ENCODE measurements at regions not wholly inside any gene's neighbourhood (a gene's known extent, or its start where the extent isn't known, plus 50 kb on each side); places are given as distances from the start of the nearest gene placed in this dataset.
"Not testable (repeated sequence)": the region's sequence is repeated elsewhere in the genome, so short reads cannot be mapped to it uniquely, and the experiment has no call there.

- peak; percentile 71 for DNase-seq
Observed at GRCh38 chr2:131672471-131673399, 145.0 kb downstream of the CCDC74A start.

GRCh38 chr2:131673400-131674173 lies 145.9 kb downstream of the CCDC74A start:
- DNase-seq: peak; percentile 85

- peak; percentile 59 for DNase-seq
Observed at GRCh38 chr2:131674174-131674507, 146.5 kb downstream of the CCDC74A start.

GRCh38 chr2:131681611-131682121 lies 154.0 kb downstream of the CCDC74A start:
- DNase-seq: not testable (repeated sequence)

GRCh38 chr2:131682122-131682944 lies 154.6 kb downstream of the CCDC74A start:
- DNase-seq: peak; percentile 89

GRCh38 chr2:131682945-131683330 lies 155.2 kb downstream of the CCDC74A start:
- peak; percentile 53 for DNase-seq

GRCh38 chr2:131684631-131685316 lies 157.1 kb downstream of the CCDC74A start:
- not testable (repeated sequence) for DNase-seq

GRCh38 chr2:131686164-131686893 lies 158.6 kb downstream of the CCDC74A start:
- not testable (repeated sequence) for DNase-seq

- not testable (repeated sequence) for DNase-seq
Observed at GRCh38 chr2:131686894-131687238, 159.2 kb downstream of the CCDC74A start.

- DNase-seq: not testable (repeated sequence)
Observed at GRCh38 chr2:131689066-131689465, 161.4 kb downstream of the CCDC74A start.

- DNase-seq: not testable (repeated sequence)
Observed at GRCh38 chr2:131711268-131711667, 183.6 kb downstream of the CCDC74A start.

- DNase-seq: not testable (repeated sequence)
Observed at GRCh38 chr2:131717907-131718306, 190.2 kb downstream of the CCDC74A start.

GRCh38 chr2:131721163-131721562 lies 193.5 kb downstream of the CCDC74A start:
- DNase-seq: not testable (repeated sequence)

- not testable (repeated sequence) for DNase-seq
Observed at GRCh38 chr2:131722256-131722655, 194.6 kb downstream of the CCDC74A start.

- DNase-seq: no peak
Observed at GRCh38 chr2:131724019-131724418, 196.3 kb downstream of the CCDC74A start.

GRCh38 chr2:131728451-131728850 lies 200.8 kb downstream of the CCDC74A start:
- not testable (repeated sequence) for DNase-seq

- not testable (repeated sequence) for DNase-seq
Observed at GRCh38 chr2:131733530-131733929, 205.8 kb downstream of the CCDC74A start.

- not testable (repeated sequence) for DNase-seq
Observed at GRCh38 chr2:131736406-131736805, 208.7 kb downstream of the CCDC74A start.

GRCh38 chr2:131738533-131738932 lies 210.8 kb downstream of the CCDC74A start:
- DNase-seq: not testable (repeated sequence)

GRCh38 chr2:131738996-131739434 lies 211.3 kb downstream of the CCDC74A start:
- not testable (repeated sequence) for DNase-seq

All from NCI-H2227 treated with DMSO at 0.1 percent for 48 hours (cell line).